ENCODE measurements at regions not wholly inside any gene's neighbourhood (a gene's known extent, or its start where the extent isn't known, plus 50 kb on each side); places are given as distances from the start of the nearest gene placed in this dataset.

- no peak for TF ChIP-seq CTCF (IDR thresholded peaks at IDR 0.05)
- WGBS, 3 donors: 65 to 68% (median 66%) methylated on average over 20 of the region's 20 CpGs
- no peaks in the 10 kb centered on the region for H3K4me1 ChIP-seq
- no peaks in the 10 kb centered on the region for H3K9me3 ChIP-seq
- no peak overlapping the region for H3K4me3 ChIP-seq
- no peak for DNase-seq
- no peaks in the 10 kb centered on the region for H3K36me3 ChIP-seq (ENCODE audit: insufficient read depth in 1 of 2, low read depth in 1 of 2)
- no peak overlapping the region for H3K27ac ChIP-seq
- intact Hi-C loops (cut with DNase I): no loop called here
- ATAC-seq: no peak
- H3K27me3 ChIP-seq (ENCODE audit: insufficient read depth in 3 of 3, low read length in 2 of 3): peaks cover 0 to 3% (median 2%) of the 10 kb centered on the region in 3 donors
Observed at GRCh38 chr4:57194068-57194611, 84.0 kb upstream of the IGFBP7 start.

GRCh38 chr4:57193209-57193810 lies 83.1 kb upstream of the IGFBP7 start:
- WGBS, 3 donors: 43 to 74% (median 44%) methylated on average over 3 of the region's 3 CpGs
- Histone ChIP-seq H3K27me3 (ENCODE audit: insufficient read depth in 3 of 3, low read length in 2 of 3) (peaks cover 0 to 3% (median 2%) of the 10 kb centered on the region in 3 donors), H3K27ac (no peak overlapping the region), H3K4me3 (no peak overlapping the region), H3K4me1 (no peaks in the 10 kb centered on the region), H3K36me3 (ENCODE audit: insufficient read depth in 1 of 2, low read depth in 1 of 2) (no peaks in the 10 kb centered on the region), H3K9me3 (no peaks in the 10 kb centered on the region)
- intact Hi-C loops (cut with DNase I): no loop called here
- TF ChIP-seq CTCF (IDR thresholded peaks at IDR 0.05): no peak
- no peak for ATAC-seq
- DNase-seq: no peak

- ATAC-seq (no peak), DNase-seq (no peak)
- TF ChIP-seq CTCF (IDR thresholded peaks at IDR 0.05): no peak
- Histone ChIP-seq H3K27ac (no peak overlapping the region), H3K36me3 (ENCODE audit: insufficient read depth in 1 of 2, low read depth in 1 of 2) (no peaks in the 10 kb centered on the region), H3K9me3 (no peaks in the 10 kb centered on the region), H3K4me3 (no peak overlapping the region), H3K4me1 (no peaks in the 10 kb centered on the region), H3K27me3 (ENCODE audit: insufficient read depth in 3 of 3, low read length in 2 of 3) (peaks cover 0 to 3% (median 2%) of the 10 kb centered on the region in 3 donors)
- intact Hi-C loops (cut with DNase I): no loop called here
- WGBS, 3 donors: 40 to 73% (median 41%) methylated on average over 1 of the region's 1 CpG
Observed at GRCh38 chr4:57191523-57192034, 81.4 kb upstream of the IGFBP7 start.

- no peaks in the 10 kb centered on the region for H3K36me3 ChIP-seq (ENCODE audit: insufficient read depth in 1 of 2, low read depth in 1 of 2)
- peak; percentile 36 for TF ChIP-seq CTCF (IDR thresholded peaks at IDR 0.05)
- H3K9me3 ChIP-seq: no peaks in the 10 kb centered on the region
- H3K4me1 ChIP-seq: no peaks in the 10 kb centered on the region
- no peak overlapping the region for H3K27ac ChIP-seq
- H3K4me3 ChIP-seq: no peak overlapping the region
- DNase-seq (no peak), ATAC-seq (no peak)
- peaks cover 0 to 3% (median 2%) of the 10 kb centered on the region in 3 donors for H3K27me3 ChIP-seq (ENCODE audit: insufficient read depth in 3 of 3, low read length in 2 of 3)
- WGBS, 3 donors: 50 to 59% (median 56%) methylated on average over 12 of the region's 12 CpGs
- intact Hi-C loops (cut with DNase I): no loop called here
Observed at GRCh38 chr4:57190601-57191481, 80.7 kb upstream of the IGFBP7 start.

Measured in psoas muscle (tissue), 7 donors.